D721Med (cell line): ENCODE measurements at regions not wholly inside any gene's neighbourhood (a gene's known extent, or its start where the extent isn't known, plus 50 kb on each side); places are given as distances from the start of the nearest gene placed in this dataset.

Experiments
- DNase-seq: peaks from one replicate; pipeline ENCODE4 v3.0.0; 2011; ENCODE audit warnings: low spot score; ENCODE audit not compliant: insufficient read length
- FAIRE-seq: peaks from 2 replicates; lab custom pipeline; 2011; peaks lifted over from hg19 to GRCh38; lab: Jason Lieb, UNC
- TF ChIP-seq, protein P1 (sequence below): IDR thresholded peaks from 2 replicates; pipeline ENCODE4 v1.5.1; 2012; ENCODE audit warnings: mild to moderate bottlenecking, control low read depth; ENCODE audit not compliant: insufficient read depth; ENCODE audit errors: missing control alignments

DNA sequence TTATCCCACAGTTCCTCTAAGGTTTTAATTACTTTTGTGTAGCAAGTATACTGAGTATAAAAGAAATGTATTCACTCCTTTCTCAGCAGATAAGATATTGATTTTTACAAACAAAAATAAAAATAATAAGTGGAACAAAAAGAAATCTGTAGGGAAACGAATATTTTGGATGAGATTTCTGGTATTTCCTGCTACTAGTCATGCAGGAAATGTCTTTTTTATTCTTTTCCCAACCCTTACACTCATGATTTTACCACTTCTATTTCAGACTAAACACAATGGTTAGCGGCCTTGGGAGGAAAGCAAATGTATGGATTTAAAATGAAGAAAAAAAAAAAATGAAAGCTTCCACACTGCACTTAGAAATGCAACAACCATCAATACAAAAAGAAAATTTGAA lies 580.5 kb upstream of the MARCKS start:
- FAIRE-seq (no peak), DNase-seq (no peak)
- TF ChIP-seq, protein P1, sequence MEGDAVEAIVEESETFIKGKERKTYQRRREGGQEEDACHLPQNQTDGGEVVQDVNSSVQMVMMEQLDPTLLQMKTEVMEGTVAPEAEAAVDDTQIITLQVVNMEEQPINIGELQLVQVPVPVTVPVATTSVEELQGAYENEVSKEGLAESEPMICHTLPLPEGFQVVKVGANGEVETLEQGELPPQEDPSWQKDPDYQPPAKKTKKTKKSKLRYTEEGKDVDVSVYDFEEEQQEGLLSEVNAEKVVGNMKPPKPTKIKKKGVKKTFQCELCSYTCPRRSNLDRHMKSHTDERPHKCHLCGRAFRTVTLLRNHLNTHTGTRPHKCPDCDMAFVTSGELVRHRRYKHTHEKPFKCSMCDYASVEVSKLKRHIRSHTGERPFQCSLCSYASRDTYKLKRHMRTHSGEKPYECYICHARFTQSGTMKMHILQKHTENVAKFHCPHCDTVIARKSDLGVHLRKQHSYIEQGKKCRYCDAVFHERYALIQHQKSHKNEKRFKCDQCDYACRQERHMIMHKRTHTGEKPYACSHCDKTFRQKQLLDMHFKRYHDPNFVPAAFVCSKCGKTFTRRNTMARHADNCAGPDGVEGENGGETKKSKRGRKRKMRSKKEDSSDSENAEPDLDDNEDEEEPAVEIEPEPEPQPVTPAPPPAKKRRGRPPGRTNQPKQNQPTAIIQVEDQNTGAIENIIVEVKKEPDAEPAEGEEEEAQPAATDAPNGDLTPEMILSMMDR = no peak

DNA sequence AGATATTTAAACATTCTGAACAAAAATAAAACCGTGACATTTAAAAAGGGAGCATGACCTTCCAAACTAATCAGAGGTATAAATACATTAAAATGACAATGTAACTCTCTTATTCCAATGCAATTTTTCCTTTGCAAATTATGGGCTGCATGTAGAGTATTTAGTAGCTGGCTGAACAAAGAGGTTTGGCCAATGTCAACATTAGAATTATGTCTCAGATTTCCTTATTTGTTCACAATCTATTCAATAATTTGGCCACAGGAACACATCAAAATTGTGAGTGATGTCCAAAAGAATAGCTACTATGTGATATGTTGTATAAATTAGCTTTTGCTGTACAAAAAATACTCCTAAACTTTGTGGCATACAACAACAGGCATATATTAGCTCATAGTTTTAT lies 580.0 kb upstream of the MARCKS start:
- DNase-seq (no peak), FAIRE-seq (no peak)
- TF ChIP-seq, protein P1 = no peak

- TF ChIP-seq, protein P1 = no peak
- FAIRE-seq (no peak), DNase-seq (no peak)
These were observed 576.1 kb upstream of the MARCKS start for GRCh38 chr6:113281014-113281413.

- no peak for DNase-seq
- TF ChIP-seq, protein P1 = no peak
- no peak for FAIRE-seq
These were observed 575.7 kb upstream of the MARCKS start for GRCh38 chr6:113281431-113281830.

- FAIRE-seq (no peak), DNase-seq (no peak)
- TF ChIP-seq, protein P1 = no peak
These were observed 569.7 kb upstream of the MARCKS start for GRCh38 chr6:113287396-113287795.

DNA sequence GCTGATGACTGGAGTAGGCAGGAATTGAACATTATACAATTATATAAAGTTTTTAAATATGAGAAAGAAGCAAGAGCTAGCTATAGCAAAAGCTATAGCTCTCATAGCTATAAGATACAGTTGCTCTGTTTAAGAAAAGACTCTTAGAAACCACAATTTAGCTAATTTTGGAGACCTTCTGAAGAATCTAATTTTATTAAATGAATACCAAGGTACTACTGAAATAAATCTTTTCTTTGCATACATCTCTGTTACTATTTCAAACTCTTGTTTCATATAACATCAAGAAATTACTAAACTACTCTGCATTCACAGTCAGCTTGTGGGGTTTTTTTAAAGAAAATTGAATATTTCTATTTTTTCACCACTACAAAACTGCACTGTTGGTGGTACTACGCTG lies 568.7 kb upstream of the MARCKS start:
- DNase-seq (no peak), FAIRE-seq (no peak)
- TF ChIP-seq, protein P1 = no peak

DNA sequence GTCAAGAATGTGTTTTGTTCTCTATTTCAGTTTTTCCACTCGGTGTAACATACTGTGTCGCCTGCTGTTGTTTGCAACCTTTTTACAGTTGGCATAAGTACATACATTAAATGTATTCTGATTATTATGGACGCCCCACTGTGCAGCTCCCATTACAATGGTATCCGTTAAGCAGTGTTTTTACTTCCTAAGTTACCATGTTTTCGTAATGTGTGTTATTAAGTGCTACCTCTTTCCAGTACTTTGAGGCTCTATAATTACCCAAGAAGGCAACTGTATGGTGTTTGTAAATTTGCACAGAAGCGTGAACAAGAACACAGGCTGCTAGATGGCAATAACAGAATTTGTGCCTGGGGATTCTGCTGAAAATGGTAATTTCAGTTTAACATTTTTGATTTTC lies 568.0 kb upstream of the MARCKS start:
- FAIRE-seq (no peak), DNase-seq (no peak)

More for the DNA sequence above, 568.0 kb upstream of the MARCKS start:
- TF ChIP-seq, protein P1 = no peak
